Epithelial cell of esophagus (primary cell): ENCODE measurements at regions not wholly inside any gene's neighbourhood (a gene's known extent, or its start where the extent isn't known, plus 50 kb on each side); places are given as distances from the start of the nearest gene placed in this dataset.

Experiments
- DNase-seq: peaks from one replicate; pipeline ENCODE4 v3.0.0; 2010; ENCODE audit warnings: low read depth
- H3K4me3 ChIP-seq: 2 replicates; pipeline ENCODE4 v1.5.1; 2011; ENCODE audit warnings: mild to moderate bottlenecking, low read length, control low read depth
- TF ChIP-seq, protein P1 (sequence below): IDR thresholded peaks from 2 replicates; pipeline ENCODE4 v1.5.1; 2011; ENCODE audit warnings: low read depth, mild to moderate bottlenecking, low read length, control low read depth, inconsistent platforms; ENCODE audit not compliant: insufficient read depth; ENCODE audit errors: missing control alignments

DNA sequence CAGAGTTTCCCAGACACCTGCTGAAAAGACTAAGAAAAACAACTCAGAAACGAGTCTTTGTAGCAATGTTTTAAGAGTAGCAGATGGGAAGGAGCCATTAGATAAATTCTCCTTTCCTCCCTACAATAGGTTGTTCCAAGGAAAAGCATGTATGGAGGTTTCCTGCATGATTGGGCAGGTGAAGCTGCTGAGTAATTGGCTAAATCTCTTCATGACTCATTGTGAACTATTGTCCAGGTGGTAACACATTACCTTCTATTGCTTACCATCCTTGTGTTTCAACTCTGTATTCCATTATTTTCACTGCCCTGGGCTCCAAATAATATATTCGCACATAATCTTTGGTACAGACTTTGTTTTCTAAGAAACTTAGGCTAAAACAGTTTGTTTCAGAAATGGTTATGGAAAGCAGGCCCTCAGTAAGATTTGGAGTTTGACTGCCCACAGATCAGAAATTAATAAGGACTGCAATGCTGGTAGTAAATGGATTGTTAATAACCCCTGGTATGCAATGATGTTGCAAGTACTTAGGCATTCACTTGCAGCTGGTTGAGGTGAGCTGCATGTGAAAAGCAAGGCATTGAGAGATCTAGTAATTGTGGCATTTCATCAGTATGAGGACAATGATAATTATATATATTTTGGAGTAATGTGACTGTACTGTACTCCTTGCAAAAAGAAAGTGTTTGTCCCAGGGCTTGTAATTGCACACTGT, 281.4 kb upstream of the VLDLR start:
- TF ChIP-seq, protein P1, sequence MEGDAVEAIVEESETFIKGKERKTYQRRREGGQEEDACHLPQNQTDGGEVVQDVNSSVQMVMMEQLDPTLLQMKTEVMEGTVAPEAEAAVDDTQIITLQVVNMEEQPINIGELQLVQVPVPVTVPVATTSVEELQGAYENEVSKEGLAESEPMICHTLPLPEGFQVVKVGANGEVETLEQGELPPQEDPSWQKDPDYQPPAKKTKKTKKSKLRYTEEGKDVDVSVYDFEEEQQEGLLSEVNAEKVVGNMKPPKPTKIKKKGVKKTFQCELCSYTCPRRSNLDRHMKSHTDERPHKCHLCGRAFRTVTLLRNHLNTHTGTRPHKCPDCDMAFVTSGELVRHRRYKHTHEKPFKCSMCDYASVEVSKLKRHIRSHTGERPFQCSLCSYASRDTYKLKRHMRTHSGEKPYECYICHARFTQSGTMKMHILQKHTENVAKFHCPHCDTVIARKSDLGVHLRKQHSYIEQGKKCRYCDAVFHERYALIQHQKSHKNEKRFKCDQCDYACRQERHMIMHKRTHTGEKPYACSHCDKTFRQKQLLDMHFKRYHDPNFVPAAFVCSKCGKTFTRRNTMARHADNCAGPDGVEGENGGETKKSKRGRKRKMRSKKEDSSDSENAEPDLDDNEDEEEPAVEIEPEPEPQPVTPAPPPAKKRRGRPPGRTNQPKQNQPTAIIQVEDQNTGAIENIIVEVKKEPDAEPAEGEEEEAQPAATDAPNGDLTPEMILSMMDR, result no peak
- DNase-seq, result peak; percentile 93
- no peak overlapping the region for H3K4me3 ChIP-seq

DNA sequence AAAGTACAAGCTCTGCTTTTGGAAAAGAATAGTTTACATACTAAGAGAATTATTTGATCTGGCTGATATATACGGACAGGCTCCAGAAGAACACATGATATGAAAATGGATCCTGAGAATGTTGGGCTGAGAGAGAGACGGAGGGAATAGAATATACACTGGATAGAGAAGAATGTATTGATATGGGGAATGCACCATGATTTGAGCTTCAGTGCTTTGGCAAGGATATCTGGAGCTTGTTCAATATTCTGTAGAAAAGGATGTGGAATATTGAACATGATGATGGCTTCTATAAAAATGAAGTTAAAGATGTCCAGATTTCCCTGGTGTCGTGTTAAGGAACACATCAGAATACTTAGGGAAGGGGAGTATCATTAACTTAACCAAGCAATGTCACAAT, 280.5 kb upstream of the VLDLR start:
- TF ChIP-seq, protein P1, result no peak
- no peak overlapping the region for H3K4me3 ChIP-seq
- DNase-seq, result no peak

DNA sequence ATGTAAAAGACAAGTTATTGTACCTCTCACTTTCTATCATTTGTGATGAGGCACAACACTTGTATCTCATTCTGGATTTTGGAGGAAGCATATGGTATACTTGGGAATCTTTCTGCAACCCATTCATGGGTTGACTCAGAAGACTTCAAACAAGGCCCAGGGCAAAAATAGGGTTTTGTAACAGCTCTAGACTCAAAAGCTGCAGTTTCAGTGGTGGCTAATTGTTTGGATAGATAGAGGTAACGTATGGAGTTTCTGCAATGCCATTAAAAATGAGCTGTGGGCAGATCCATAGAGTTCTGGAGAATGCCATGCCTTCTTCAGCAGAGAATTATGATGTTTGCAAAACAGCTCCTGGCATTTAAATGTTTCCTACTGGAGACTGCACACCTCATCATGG, 279.6 kb upstream of the VLDLR start:
- peak; percentile 45 for DNase-seq

DNA sequence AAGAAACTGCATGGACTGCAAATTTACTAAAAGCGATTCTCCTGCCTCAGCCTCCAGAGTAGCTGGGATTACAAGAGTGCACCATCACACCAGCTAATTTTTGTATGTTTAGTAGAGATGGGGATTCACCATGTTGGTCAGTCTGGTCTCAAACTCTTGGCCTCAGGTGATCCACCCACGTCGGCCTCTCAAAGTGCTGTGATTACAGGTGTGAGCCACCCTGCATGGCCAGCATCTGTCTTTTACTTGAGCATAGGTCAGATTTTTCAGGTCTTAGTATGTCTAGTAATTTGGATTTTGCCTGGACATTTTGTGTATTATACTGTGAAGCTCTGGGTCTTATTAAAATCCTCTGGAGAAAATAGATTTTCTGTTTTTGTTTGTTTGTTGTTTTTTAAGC, 277.8 kb upstream of the VLDLR start:
- no peak overlapping the region for H3K4me3 ChIP-seq
- TF ChIP-seq, protein P1, result no peak
- no peak for DNase-seq

More for the DNA sequence above, 279.6 kb upstream of the VLDLR start:
- H3K4me3 ChIP-seq, result no peak overlapping the region
- TF ChIP-seq, protein P1, result no peak

DNA sequence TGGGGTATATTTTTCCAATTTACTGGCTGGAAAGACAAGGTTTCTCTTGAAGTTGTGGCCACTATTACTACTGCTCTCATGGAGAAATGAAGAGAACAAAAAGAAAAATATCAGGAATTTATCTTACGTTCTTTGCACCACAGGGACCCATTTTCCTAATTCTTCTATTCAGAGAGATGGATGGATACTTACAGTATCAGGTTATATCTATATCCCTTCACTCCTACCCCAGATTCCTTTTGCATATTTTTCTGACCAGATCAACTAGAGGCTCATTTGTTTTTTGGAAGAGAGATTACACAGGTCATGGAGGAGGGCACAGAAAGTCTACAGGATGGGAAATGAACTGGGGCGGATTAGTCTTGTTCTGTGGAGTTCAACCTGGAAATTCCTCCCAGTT, 277.2 kb upstream of the VLDLR start:
- H3K4me3 ChIP-seq, result no peak overlapping the region
- no peak for DNase-seq
- TF ChIP-seq, protein P1, result no peak

DNA sequence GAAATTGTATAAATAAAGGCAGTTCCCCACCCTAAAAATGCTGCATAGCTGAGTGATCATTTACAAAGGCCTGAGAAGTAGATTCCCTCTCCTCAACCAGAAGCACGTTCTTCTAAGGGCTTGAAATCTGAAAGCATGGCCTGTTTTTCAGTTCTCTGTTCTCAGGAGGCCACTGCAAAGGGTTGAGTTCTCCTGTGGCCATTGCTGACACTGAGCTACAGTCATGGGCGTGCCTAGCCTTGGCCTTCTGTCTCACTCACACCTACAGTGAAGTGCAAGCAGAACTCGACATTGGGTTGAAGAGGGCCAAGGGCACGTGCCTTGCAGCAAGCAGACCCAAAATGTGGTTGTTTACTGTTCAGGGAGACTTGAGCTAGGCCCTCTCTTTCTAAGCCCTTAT, 276.6 kb upstream of the VLDLR start:
- TF ChIP-seq, protein P1, result no peak
- DNase-seq, result no peak
- no peak overlapping the region for H3K4me3 ChIP-seq
